Aorta (tissue), 5 donors: ENCODE measurements at regions not wholly inside any gene's neighbourhood (a gene's known extent, or its start where the extent isn't known, plus 50 kb on each side); places are given as distances from the start of the nearest gene placed in this dataset.

Experiments used
- ATAC-seq: fragments of 200-7000 bp; cut with Tn5 transposase; one replicate; pipeline ENCODE4 v1.9.1; 2022; ENCODE audit warnings: moderate library complexity; ENCODE audit not compliant: low FRiP score
- DNase-seq, 2 donors: peaks; one replicate each; pipeline ENCODE4 v3.0.0-alpha.2; 2020
- H3K27ac ChIP-seq, 2 donors: one replicate each; pipeline ENCODE4 v1.5.1; 2013; ENCODE audit warnings: low read length in 2 of 2, mild to moderate bottlenecking in 2 of 2, moderate library complexity in 2 of 2, control low read depth in 1 of 2, inconsistent platforms in 1 of 2, low read depth in 1 of 2
- H3K27me3 ChIP-seq, 2 donors: one replicate each; pipeline ENCODE4 v1.6.1; 2013; ENCODE audit warnings: control low read depth in 1 of 2, low read length in 1 of 2, mild to moderate bottlenecking in 1 of 2, moderate library complexity in 1 of 2; ENCODE audit not compliant: insufficient read depth in 2 of 2, control insufficient read depth in 1 of 2
- H3K36me3 ChIP-seq, 2 donors: one replicate each; pipeline ENCODE4 v1.6.1; 2013; ENCODE audit warnings: control low read depth in 1 of 2, low read length in 1 of 2, mild to moderate bottlenecking in 1 of 2; ENCODE audit not compliant: insufficient read depth in 2 of 2, control insufficient read depth in 1 of 2
- H3K4me1 ChIP-seq, 2 donors: one replicate each; pipeline ENCODE4 v1.6.1; 2013; ENCODE audit warnings: low read length in 2 of 2, control low read depth in 1 of 2, mild to moderate bottlenecking in 1 of 2, moderate library complexity in 1 of 2; ENCODE audit not compliant: insufficient read depth in 2 of 2, control insufficient read depth in 1 of 2
- H3K4me3 ChIP-seq, 2 donors: one replicate each; pipeline ENCODE4 v1.5.1; 2013; ENCODE audit warnings: low read length in 2 of 2, control low read depth in 1 of 2, mild to moderate bottlenecking in 1 of 2
- H3K9me3 ChIP-seq: one replicate; pipeline ENCODE4 v1.6.1; 2013; ENCODE audit warnings: mild to moderate bottlenecking, low read length; ENCODE audit not compliant: control insufficient read depth
- WGBS, 2 donors: extraction: QIAGEN DNeasy Blood & Tissue Kit; methylation state at CpG; one replicate each; pipeline ENCODE4 v1.1.7; 2013; 5-methylcytosine and 5-hydroxymethylcytosine counted together
- intact Hi-C, 2 donors: fragments of 100-400 bp; cut with DNase I; formaldehyde crosslinking; loops; one replicate each; pipeline versions ENCODE4 v1.14.2 to v1.15.0; 2022
- donor health status: healthy with polysubstance abuse.
- donor health status: Bipolar disorder and iron deficiency.
- donor health status: DM: no; HTN: no; CAD: no.
- donor health status: DM: no; HTN: no; CAD: no.
- donor health status: DM: yes; HTN: yes; CAD: no.

DNA sequence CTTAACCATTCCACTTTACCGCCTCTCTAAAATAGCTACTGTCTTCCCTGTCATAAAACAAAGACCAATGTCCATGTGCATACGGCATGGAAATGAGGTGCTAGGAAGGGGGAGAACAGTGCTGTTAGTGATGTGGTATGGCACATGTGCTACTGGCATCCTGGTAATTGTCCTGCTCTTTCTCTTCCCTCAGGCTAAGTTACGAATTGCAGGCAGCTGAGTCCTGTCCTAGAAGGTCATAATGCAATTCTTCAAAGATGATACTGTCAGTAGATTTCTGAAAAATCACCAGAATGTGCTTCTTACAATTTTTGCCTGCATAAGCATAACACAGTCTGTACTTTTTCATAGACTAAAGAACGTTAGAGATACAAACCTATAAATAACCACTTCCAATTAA lies 216.8 kb downstream of the RSL24D1 start:
- intact Hi-C loops: no loop called here
- WGBS, 2 donors: 54 to 56% methylated on average over 4 of the region's 4 CpGs
- H3K4me3 ChIP-seq: no peak overlapping the region

DNA sequence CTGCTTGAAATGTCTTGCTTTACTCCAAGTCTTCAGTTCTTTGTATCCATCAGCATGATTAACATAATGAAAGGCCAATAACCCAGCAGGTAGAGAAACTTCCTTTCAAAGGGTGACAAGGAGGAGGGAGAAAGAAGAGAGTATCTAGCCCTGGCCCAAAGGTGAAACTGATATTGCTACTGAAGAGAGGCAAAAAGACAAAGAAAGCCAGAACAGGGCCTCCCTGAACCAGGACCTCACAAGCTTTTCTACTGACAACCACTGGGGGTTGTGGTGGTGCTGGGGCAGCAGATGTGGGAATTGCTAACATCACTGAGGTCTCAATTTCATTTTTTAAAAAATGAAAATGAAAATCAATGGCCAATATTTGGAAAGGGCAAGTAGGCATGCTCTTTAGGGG lies 234.1 kb downstream of the RSL24D1 start:
- Histone ChIP-seq H3K9me3 (peaks cover 2% of the 10 kb centered on the region), H3K27ac (peak overlapping the region; percentile 69 to 97), H3K27me3 (no peaks in the 10 kb centered on the region), H3K36me3 (no peaks in the 10 kb centered on the region), H3K4me3 (no peak overlapping the region), H3K4me1 (peaks cover 2 to 8% of the 10 kb centered on the region in 2 donors)
- intact Hi-C loops: loop anchor here in 1 of 2 donors (5.0 to 10.0 kb wide), 2 partner anchors 178 to 420 kb away; no protein-coding TSS in a partner anchor
- ATAC-seq (no peak), DNase-seq (no peak)

More for the DNA sequence above, 216.8 kb downstream of the RSL24D1 start:
- peaks cover 0 to 2% of the 10 kb centered on the region in 2 donors for H3K4me1 ChIP-seq
- H3K9me3 ChIP-seq: no peaks in the 10 kb centered on the region
- no peaks in the 10 kb centered on the region for H3K27me3 ChIP-seq
- no peak for ATAC-seq
- no peaks in the 10 kb centered on the region for H3K36me3 ChIP-seq
- H3K27ac ChIP-seq: no peak overlapping the region
- DNase-seq: no peak

GRCh38 chr15:54960266-54960665 lies 236.5 kb downstream of the RSL24D1 start:
- Histone ChIP-seq H3K36me3 (no peaks in the 10 kb centered on the region), H3K4me1 (peaks cover 2 to 8% of the 10 kb centered on the region in 2 donors), H3K9me3 (peaks cover 2% of the 10 kb centered on the region), H3K4me3 (no peak overlapping the region), H3K27me3 (no peaks in the 10 kb centered on the region), H3K27ac (peak overlapping the region; percentile 89 to 97)
- DNase-seq (no peak), ATAC-seq (no peak)
- WGBS, 2 donors: 65 to 67% methylated on average over 2 of the region's 2 CpGs
- intact Hi-C loops: loop anchor here in 1 of 2 donors (5.0 to 10.0 kb wide), 2 partner anchors 175 to 418 kb away; no protein-coding TSS in a partner anchor

DNA sequence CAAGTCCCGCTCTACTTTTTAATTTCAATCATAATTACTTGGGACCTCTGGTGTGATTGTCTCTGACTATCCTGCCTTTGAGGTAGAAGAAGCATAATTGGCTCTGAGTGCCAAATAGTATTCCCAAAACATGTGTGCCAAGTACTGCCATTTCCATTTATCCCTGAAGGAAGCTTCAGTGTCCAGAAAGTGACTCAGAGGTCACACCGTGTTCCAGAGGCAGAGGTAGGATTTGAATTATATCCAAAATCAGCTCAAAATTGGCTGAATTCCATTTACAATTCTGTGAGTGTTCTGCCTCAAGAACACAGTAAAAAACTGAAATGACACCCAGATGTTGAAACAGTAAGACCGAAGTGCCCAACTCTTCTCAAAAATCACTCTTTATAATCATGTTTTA lies 255.3 kb downstream of the RSL24D1 start:
- H3K4me3 ChIP-seq: no peak overlapping the region
- H3K9me3 ChIP-seq: no peaks in the 10 kb centered on the region
- DNase-seq (no peak), ATAC-seq (no peak)
- no peak overlapping the region for H3K27ac ChIP-seq
- no peaks in the 10 kb centered on the region for H3K27me3 ChIP-seq
- intact Hi-C loops: no loop called here
- no peaks in the 10 kb centered on the region for H3K36me3 ChIP-seq
- peaks cover 0 to 4% of the 10 kb centered on the region in 2 donors for H3K4me1 ChIP-seq
- WGBS, 2 donors: 33 to 35% methylated on average over 3 of the region's 3 CpGs

DNA sequence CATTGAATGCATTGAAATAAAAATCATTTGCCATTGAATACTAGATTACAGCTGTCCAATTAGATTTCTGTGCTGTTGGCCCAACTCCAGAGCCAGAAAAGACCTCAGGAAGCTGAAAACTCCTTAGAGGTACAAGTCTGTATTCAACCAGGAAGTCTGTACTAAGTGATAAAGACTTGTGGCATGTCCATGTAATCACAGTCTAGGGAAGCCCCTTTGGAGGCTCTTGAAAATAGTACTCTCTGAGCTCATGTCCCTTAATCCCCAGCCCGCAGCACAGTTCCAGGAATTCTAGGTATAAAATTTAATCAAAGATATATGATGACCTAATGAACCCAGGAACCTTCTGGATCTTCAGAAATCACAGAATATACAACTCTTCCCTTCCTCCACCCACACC lies 279.4 kb downstream of the RSL24D1 start:
- 88 to 96% methylated on average over 1 of the region's 1 CpG for WGBS, 2 donors
- no peak for DNase-seq

GRCh38 chr15:54915380-54915779 lies 281.4 kb downstream of the RSL24D1 start:
- intact Hi-C loops: no loop called here
- no peaks in the 10 kb centered on the region for H3K9me3 ChIP-seq
- H3K27me3 ChIP-seq: no peaks in the 10 kb centered on the region
- DNase-seq: no peak
- no peak overlapping the region for H3K27ac ChIP-seq
- no peaks in the 10 kb centered on the region for H3K36me3 ChIP-seq
- no peak overlapping the region for H3K4me3 ChIP-seq
- no peak for ATAC-seq
- no peaks in the 10 kb centered on the region for H3K4me1 ChIP-seq

More for the DNA sequence above, 279.4 kb downstream of the RSL24D1 start:
- H3K4me1 ChIP-seq: no peaks in the 10 kb centered on the region
- no peaks in the 10 kb centered on the region for H3K27me3 ChIP-seq
- intact Hi-C loops: no loop called here
- H3K27ac ChIP-seq: no peak overlapping the region
- no peaks in the 10 kb centered on the region for H3K9me3 ChIP-seq
- no peaks in the 10 kb centered on the region for H3K36me3 ChIP-seq
- no peak overlapping the region for H3K4me3 ChIP-seq
- ATAC-seq: no peak

- intact Hi-C loops: no loop called here
- Histone ChIP-seq H3K36me3 (no peaks in the 10 kb centered on the region), H3K27ac (peak overlapping the region in 1 of 2 donors; percentile 14), H3K4me3 (no peak overlapping the region), H3K9me3 (no peaks in the 10 kb centered on the region), H3K4me1 (peaks cover 0 to 4% of the 10 kb centered on the region in 2 donors), H3K27me3 (no peaks in the 10 kb centered on the region)
- WGBS, 2 donors: 0% methylated on average over 1 of the region's 1 CpG
- DNase-seq (no peak), ATAC-seq (no peak)
Observed at GRCh38 chr15:54884312-54884711, 312.4 kb downstream of the RSL24D1 start.

DNA sequence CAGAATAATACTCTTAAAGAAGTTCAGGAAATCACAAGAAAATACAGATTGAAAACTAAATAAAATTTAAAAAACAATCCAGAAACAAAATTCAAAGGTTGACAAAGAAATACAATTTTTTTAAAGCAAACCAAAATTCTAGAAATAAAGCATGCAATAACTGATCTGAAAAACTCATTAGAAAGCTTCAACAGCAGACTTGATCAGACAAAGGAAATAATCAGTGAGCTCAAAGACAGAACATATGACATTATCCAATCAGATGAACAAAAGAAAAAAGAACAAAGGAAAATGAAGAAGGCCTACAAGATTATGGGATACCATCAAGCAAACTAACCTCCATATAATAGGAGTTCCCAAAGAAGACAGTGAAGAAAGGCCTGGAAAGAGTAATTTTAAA lies 336.8 kb downstream of the RSL24D1 start:
- H3K27me3 ChIP-seq: no peaks in the 10 kb centered on the region
- no peaks in the 10 kb centered on the region for H3K4me1 ChIP-seq
- ATAC-seq: no peak
- no peak for DNase-seq
- H3K36me3 ChIP-seq: no peaks in the 10 kb centered on the region
- intact Hi-C loops: no loop called here
- H3K9me3 ChIP-seq: no peaks in the 10 kb centered on the region
- H3K27ac ChIP-seq: no peak overlapping the region
- no peak overlapping the region for H3K4me3 ChIP-seq

GRCh38 chr15:54854667-54855066 lies 342.1 kb downstream of the RSL24D1 start:
- H3K27me3 ChIP-seq: no peaks in the 10 kb centered on the region
- 89 to 94% methylated on average over 1 of the region's 1 CpG for WGBS, 2 donors
- H3K36me3 ChIP-seq: no peaks in the 10 kb centered on the region
- H3K4me1 ChIP-seq: no peaks in the 10 kb centered on the region
- intact Hi-C loops: no loop called here
- no peaks in the 10 kb centered on the region for H3K9me3 ChIP-seq
- H3K4me3 ChIP-seq: no peak overlapping the region
- ATAC-seq (no peak), DNase-seq (no peak)
- no peak overlapping the region for H3K27ac ChIP-seq
